Fibroblast of lung (primary cell): ENCODE measurements at regions not wholly inside any gene's neighbourhood (a gene's known extent, or its start where the extent isn't known, plus 50 kb on each side); places are given as distances from the start of the nearest gene placed in this dataset.

Experiments
- DNase-seq, 2 donors: peaks; one replicate each; pipeline versions ENCODE4 v3.0.0 to v3.0.0-alpha.2; 2010; ENCODE audit warnings: low read depth in 2 of 2
- H2AFZ ChIP-seq: 2 replicates; pipeline ENCODE4 v1.5.1; 2012; ENCODE audit warnings: low read length, control low read depth, inconsistent platforms
- H3K27ac ChIP-seq: 2 replicates; pipeline ENCODE4 v1.5.1; 2011; ENCODE audit warnings: low read length, control low read depth; ENCODE audit not compliant: insufficient read depth
- H3K27me3 ChIP-seq: 2 replicates; pipeline ENCODE4 v1.5.1; 2011; ENCODE audit warnings: mild to moderate bottlenecking, low read length; ENCODE audit not compliant: control insufficient read depth, insufficient read depth
- H3K36me3 ChIP-seq: 2 replicates; pipeline ENCODE4 v1.5.1; 2011; ENCODE audit warnings: low read length; ENCODE audit not compliant: control insufficient read depth, insufficient read depth
- H3K4me1 ChIP-seq: 2 replicates; pipeline ENCODE4 v1.5.1; 2011; ENCODE audit warnings: low read length; ENCODE audit not compliant: control insufficient read depth, insufficient read depth; ENCODE audit errors: extremely low read depth
- H3K4me2 ChIP-seq: 2 replicates; pipeline ENCODE4 v1.5.1; 2011; ENCODE audit warnings: low read length, control low read depth; ENCODE audit not compliant: insufficient read depth; ENCODE audit errors: extremely low read depth
- H3K4me3 ChIP-seq, 4 experiments: fragments of 200-600 bp in 1 of 4; sonication (generic) in 1 of 4; replicated peaks in 1 of 4; 2 replicates each; pipeline ENCODE4 v1.5.1; 2011 to 2016; ENCODE audit warnings: low read length in 4 of 4, low read depth in 3 of 4, mild to moderate bottlenecking in 3 of 4, control low read depth in 2 of 4, inconsistent platforms in 1 of 4, mixed read lengths in 1 of 4; ENCODE audit not compliant: insufficient read depth in 1 of 4; ENCODE audit errors: control extremely low read depth in 1 of 4
- H3K79me2 ChIP-seq: 2 replicates; pipeline ENCODE4 v1.5.1; 2012; ENCODE audit warnings: mild to moderate bottlenecking, low read length, inconsistent platforms; ENCODE audit not compliant: control insufficient read depth, insufficient read depth
- H3K9ac ChIP-seq: 2 replicates; pipeline ENCODE4 v1.5.1; 2011; ENCODE audit warnings: mild to moderate bottlenecking, low read length, control low read depth; ENCODE audit not compliant: insufficient read depth
- H3K9me3 ChIP-seq: 2 replicates; pipeline ENCODE4 v1.5.1; 2012; ENCODE audit warnings: low read depth, low read length; ENCODE audit not compliant: control insufficient read depth, insufficient read depth
- H4K20me1 ChIP-seq: 2 replicates; pipeline ENCODE4 v1.5.1; 2011; ENCODE audit warnings: low read length; ENCODE audit not compliant: control insufficient read depth, insufficient read depth; ENCODE audit errors: extremely low read depth
- EZH2 ChIP-seq: IDR thresholded peaks from 2 replicates; pipeline ENCODE4 v1.5.1; 2012; ENCODE audit warnings: low read length, control low read depth, mild to moderate bottlenecking; ENCODE audit errors: missing control alignments
- TF ChIP-seq, protein P1 (sequence below), 2 donors: IDR thresholded peaks in 1 of 2; conservative IDR thresholded peaks in 1 of 2; 1 replicate in 1 of 2; 2 replicates in 1 of 2; pipeline ENCODE4 v1.5.1; 2011 to 2012; ENCODE audit warnings: low read length in 2 of 2, control low read depth in 1 of 2, inconsistent platforms in 1 of 2, low read depth in 1 of 2, mild to moderate bottlenecking in 1 of 2

- no peak for DNase-seq
- no peak overlapping the region for H3K9ac ChIP-seq
- H3K27me3 ChIP-seq: no peaks in the 10 kb centered on the region
- no peak overlapping the region for H3K4me3 ChIP-seq
- no peak overlapping the region for H2AFZ ChIP-seq
- no peak overlapping the region for H3K4me2 ChIP-seq
- no peaks in the 10 kb centered on the region for H3K9me3 ChIP-seq
- no peaks in the 10 kb centered on the region for H4K20me1 ChIP-seq
- no peak overlapping the region for H3K27ac ChIP-seq
- no peaks in the 10 kb centered on the region for H3K4me1 ChIP-seq
- no peaks in the 10 kb centered on the region for H3K36me3 ChIP-seq
- H3K79me2 ChIP-seq: no peaks in the 10 kb centered on the region
- TF ChIP-seq, protein P1, sequence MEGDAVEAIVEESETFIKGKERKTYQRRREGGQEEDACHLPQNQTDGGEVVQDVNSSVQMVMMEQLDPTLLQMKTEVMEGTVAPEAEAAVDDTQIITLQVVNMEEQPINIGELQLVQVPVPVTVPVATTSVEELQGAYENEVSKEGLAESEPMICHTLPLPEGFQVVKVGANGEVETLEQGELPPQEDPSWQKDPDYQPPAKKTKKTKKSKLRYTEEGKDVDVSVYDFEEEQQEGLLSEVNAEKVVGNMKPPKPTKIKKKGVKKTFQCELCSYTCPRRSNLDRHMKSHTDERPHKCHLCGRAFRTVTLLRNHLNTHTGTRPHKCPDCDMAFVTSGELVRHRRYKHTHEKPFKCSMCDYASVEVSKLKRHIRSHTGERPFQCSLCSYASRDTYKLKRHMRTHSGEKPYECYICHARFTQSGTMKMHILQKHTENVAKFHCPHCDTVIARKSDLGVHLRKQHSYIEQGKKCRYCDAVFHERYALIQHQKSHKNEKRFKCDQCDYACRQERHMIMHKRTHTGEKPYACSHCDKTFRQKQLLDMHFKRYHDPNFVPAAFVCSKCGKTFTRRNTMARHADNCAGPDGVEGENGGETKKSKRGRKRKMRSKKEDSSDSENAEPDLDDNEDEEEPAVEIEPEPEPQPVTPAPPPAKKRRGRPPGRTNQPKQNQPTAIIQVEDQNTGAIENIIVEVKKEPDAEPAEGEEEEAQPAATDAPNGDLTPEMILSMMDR (conservative IDR thresholded peaks at IDR 0.05 in 1 of 2, IDR thresholded peaks at IDR 0.05 in 1 of 2; ENCODE audit: low read depth in 1 of 2, low read length in 2 of 2): no peak
- TF ChIP-seq EZH2: no peak
These were observed 351.6 kb upstream of the F9 start for GRCh38 chrX:139178980-139179379.

- no peaks in the 10 kb centered on the region for H3K9me3 ChIP-seq
- no peaks in the 10 kb centered on the region for H4K20me1 ChIP-seq
- no peak overlapping the region for H3K4me3 ChIP-seq
- no peak overlapping the region for H3K27ac ChIP-seq
- no peak for TF ChIP-seq EZH2
- TF ChIP-seq, protein P1 (conservative IDR thresholded peaks at IDR 0.05 in 1 of 2, IDR thresholded peaks at IDR 0.05 in 1 of 2; ENCODE audit: low read depth in 1 of 2, low read length in 2 of 2): no peak
- no peaks in the 10 kb centered on the region for H3K36me3 ChIP-seq
- no peaks in the 10 kb centered on the region for H3K4me1 ChIP-seq
- H3K79me2 ChIP-seq: no peaks in the 10 kb centered on the region
- H3K4me2 ChIP-seq: no peak overlapping the region
- no peaks in the 10 kb centered on the region for H3K27me3 ChIP-seq
- H3K9ac ChIP-seq: no peak overlapping the region
- no peak overlapping the region for H2AFZ ChIP-seq
- no peak for DNase-seq
These were observed 357.8 kb upstream of the F9 start for GRCh38 chrX:139172731-139173130.

DNA sequence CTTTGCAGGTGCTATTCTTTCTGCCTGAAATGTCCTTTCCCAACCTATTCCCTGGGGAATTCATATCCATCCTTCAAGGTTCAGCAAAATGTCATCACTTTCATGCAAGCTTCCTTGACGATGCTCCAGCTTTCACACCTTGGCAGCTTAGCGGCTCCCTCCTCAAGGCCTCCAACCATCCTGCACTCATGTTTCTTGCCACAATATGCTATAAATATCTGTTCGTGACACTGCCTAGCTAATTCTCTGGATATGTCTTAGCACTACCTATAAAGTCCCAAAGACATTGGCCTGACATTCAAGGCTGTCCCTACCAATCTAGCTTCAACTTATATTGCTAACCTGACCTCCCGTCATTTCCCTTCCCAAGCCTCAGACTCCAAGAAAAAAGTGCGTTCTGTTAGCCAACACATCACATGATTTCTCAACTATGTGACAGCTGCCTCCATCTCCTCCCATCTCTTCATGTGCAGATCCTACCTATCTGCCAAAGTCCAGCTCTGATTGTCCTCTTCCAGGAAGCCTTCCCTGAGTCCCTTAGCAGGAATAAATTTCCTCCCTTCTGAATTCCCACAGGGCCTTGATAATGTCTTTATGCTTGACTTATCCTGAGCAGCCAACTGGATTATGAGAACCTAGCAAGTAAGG, 359.9 kb upstream of the F9 start:
- Histone ChIP-seq H3K4me3 (no peak overlapping the region), H3K27ac (no peak overlapping the region), H3K79me2 (no peaks in the 10 kb centered on the region), H3K9ac (no peak overlapping the region), H3K4me2 (no peak overlapping the region), H3K36me3 (no peaks in the 10 kb centered on the region), H2AFZ (no peak overlapping the region), H4K20me1 (no peaks in the 10 kb centered on the region), H3K27me3 (no peaks in the 10 kb centered on the region), H3K4me1 (no peaks in the 10 kb centered on the region), H3K9me3 (no peaks in the 10 kb centered on the region)
- DNase-seq: no peak
- TF ChIP-seq, protein P1 (conservative IDR thresholded peaks at IDR 0.05 in 1 of 2, IDR thresholded peaks at IDR 0.05 in 1 of 2; ENCODE audit: low read depth in 1 of 2, low read length in 2 of 2): no peak
- no peak for TF ChIP-seq EZH2
